ENCODE measurements at regions not wholly inside any gene's neighbourhood (a gene's known extent, or its start where the extent isn't known, plus 50 kb on each side); places are given as distances from the start of the nearest gene placed in this dataset.

GRCh38 chr5:4383102-4383501 is 757.0 kb upstream of the ADAMTS16 start (continued):
- TF ChIP-seq REST (IDR thresholded peaks at IDR 0.05) (no peak), HDAC2 (IDR thresholded peaks at IDR 0.05) (no peak), CHD4 (IDR thresholded peaks at IDR 0.05; ENCODE audit: borderline replicate concordance) (no peak)

- Histone ChIP-seq H3K4me1 (no peaks in the 10 kb centered on the region), H3K27ac (no peak overlapping the region), H3K4me3 (no peak overlapping the region), H3K9me3 (no peaks in the 10 kb centered on the region), H3K4me2 (no peak overlapping the region)
- FAIRE-seq (no peak), ATAC-seq (no peak), DNase-seq (ENCODE audit: low read depth in 1 of 2, low spot score in 1 of 2) (no peak)
- ChIA-PET CTCF (no interaction called here), POLR2A (no interaction called here)
- TF ChIP-seq SREBF2 (IDR thresholded peaks at IDR 0.05) (no peak), FOSL2 (IDR thresholded peaks at IDR 0.05) (no peak), FOSL2 (CRISPR knock-in tag; IDR thresholded peaks at IDR 0.05) (no peak), JUN (IDR thresholded peaks at IDR 0.05) (no peak), EP300 (IDR thresholded peaks at IDR 0.05) (no peak), JUNB (IDR thresholded peaks at IDR 0.05) (no peak), ZSCAN20 (CRISPR knock-in tag; IDR thresholded peaks at IDR 0.05) (no peak), HOXA7 (CRISPR knock-in tag; IDR thresholded peaks at IDR 0.05) (no peak), KDM1A (IDR thresholded peaks at IDR 0.05; ENCODE audit: low read depth) (no peak), RNF2 (IDR thresholded peaks at IDR 0.05; ENCODE audit: borderline replicate concordance, low read depth) (no peak), ZNF302 (CRISPR knock-in tag; IDR thresholded peaks at IDR 0.05) (no peak), KDM5A (IDR thresholded peaks at IDR 0.05) (no peak), MAZ (IDR thresholded peaks at IDR 0.05; ENCODE audit: borderline replicate concordance, low read depth, low read length) (no peak)
- WGBS (ENCODE audit: missing lambda C conversion rate): 1% methylated on average over 7 of the region's 7 CpGs
Measured at GRCh38 chr5:4383518-4384198, 756.5 kb upstream of the ADAMTS16 start.

GRCh38 chr5:4384649-4385048 is 755.5 kb upstream of the ADAMTS16 start:
- WGBS (ENCODE audit: missing lambda C conversion rate): under 1% methylated on average over 6 of the region's 6 CpGs
- H3K4me3 ChIP-seq: no peak overlapping the region
- H3K4me2 ChIP-seq: no peak overlapping the region
- ATAC-seq: no peak
- no peaks in the 10 kb centered on the region for H3K9me3 ChIP-seq
- no peak for FAIRE-seq
- no peak overlapping the region for H3K27ac ChIP-seq
- H3K4me1 ChIP-seq: no peaks in the 10 kb centered on the region
- DNase-seq (ENCODE audit: low read depth in 1 of 2, low spot score in 1 of 2): no peak
- TF ChIP-seq CHD4 (IDR thresholded peaks at IDR 0.05; ENCODE audit: borderline replicate concordance) (no peak), GATA3 (IDR thresholded peaks at IDR 0.05; ENCODE audit: borderline replicate concordance) (no peak), FOXS1 (CRISPR knock-in tag; IDR thresholded peaks at IDR 0.05) (no peak), JUNB (IDR thresholded peaks at IDR 0.05) (no peak), BHLHE40 (IDR thresholded peaks at IDR 0.05; ENCODE audit: low read depth, low read length) (no peak), FOSL2 (IDR thresholded peaks at IDR 0.05) (no peak), FOSL2 (CRISPR knock-in tag; IDR thresholded peaks at IDR 0.05) (no peak), RARB (CRISPR knock-in tag; IDR thresholded peaks at IDR 0.05) (no peak), RAD21 (conservative IDR thresholded peaks at IDR 0.05 in 1 of 2, IDR thresholded peaks at IDR 0.05 in 1 of 2) (no peak), ZSCAN20 (CRISPR knock-in tag; IDR thresholded peaks at IDR 0.05) (no peak)
- POLR2A ChIA-PET: no interaction called here
- CTCF ChIA-PET: no interaction called here
